Muscle of leg (tissue), 3 donors: ENCODE measurements at regions not wholly inside any gene's neighbourhood (a gene's known extent, or its start where the extent isn't known, plus 50 kb on each side); places are given as distances from the start of the nearest gene placed in this dataset.

ENCODE experiments used
- DNase-seq: peaks from one replicate; pipeline ENCODE4 v3.0.0; 2013
- H3K27ac ChIP-seq: one replicate; pipeline ENCODE4 v1.5.1; 2013; ENCODE audit warnings: mild to moderate bottlenecking, low read length, control low read depth
- H3K27me3 ChIP-seq: one replicate; pipeline ENCODE4 v1.6.1; 2013; ENCODE audit warnings: low read length; ENCODE audit not compliant: control insufficient read depth, insufficient read depth
- H3K36me3 ChIP-seq: one replicate; pipeline ENCODE4 v1.6.1; 2013; ENCODE audit warnings: low read length; ENCODE audit not compliant: control insufficient read depth, insufficient read depth
- H3K4me1 ChIP-seq: one replicate; pipeline ENCODE4 v1.6.1; 2013; ENCODE audit warnings: low read length; ENCODE audit not compliant: control insufficient read depth, insufficient read depth
- H3K4me3 ChIP-seq: one replicate; pipeline ENCODE4 v1.5.1; 2013; ENCODE audit warnings: low read length, control low read depth
- H3K9me3 ChIP-seq: replicated peaks from 2 replicates; pipeline ENCODE4 v1.6.1; 2013; ENCODE audit warnings: low read depth, low read length; ENCODE audit not compliant: control insufficient read depth
- WGBS: methylation state at CpG from one replicate; pipeline ENCODE4 v1.1.5; 2013; ENCODE audit warnings: missing lambda C conversion rate; ENCODE audit not compliant: insufficient coverage; 5-methylcytosine and 5-hydroxymethylcytosine counted together

DNA sequence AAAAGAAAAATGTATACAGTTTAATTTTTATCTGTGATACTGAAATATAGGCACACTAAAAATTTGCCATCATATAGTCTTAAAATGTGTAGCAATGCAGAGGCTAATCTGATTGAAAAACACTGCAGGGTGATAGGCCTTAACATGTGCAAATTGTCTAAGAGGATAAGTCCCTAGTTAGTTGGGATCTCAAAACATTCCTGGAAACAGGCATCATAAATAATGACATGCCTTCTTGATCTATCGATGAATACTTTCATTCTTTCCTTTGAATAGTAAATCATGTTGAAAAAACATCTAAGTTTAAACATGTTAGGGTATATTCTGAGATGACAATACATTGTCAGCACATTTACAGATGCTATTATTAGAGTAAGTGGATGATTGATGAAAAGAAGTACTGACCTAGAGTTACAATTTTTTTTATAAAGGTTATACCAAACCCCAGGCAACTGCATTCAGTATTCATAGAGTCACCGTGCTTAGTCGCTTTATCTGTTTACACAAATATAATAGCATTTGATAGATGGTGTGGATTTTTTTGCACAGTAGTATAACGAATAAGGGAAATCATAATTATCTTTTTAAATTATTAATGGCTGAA, 668.2 kb upstream of the ADGRL3 start:
- no peaks in the 10 kb centered on the region for H3K36me3 ChIP-seq
- no peak overlapping the region for H3K27ac ChIP-seq
- H3K27me3 ChIP-seq, result no peaks in the 10 kb centered on the region
- DNase-seq, result no peak
- no peak overlapping the region for H3K4me3 ChIP-seq
- no peaks in the 10 kb centered on the region for H3K9me3 ChIP-seq
- no CpG with 5 or more reads among the region's 4 CpGs for WGBS
- no peaks in the 10 kb centered on the region for H3K4me1 ChIP-seq

DNA sequence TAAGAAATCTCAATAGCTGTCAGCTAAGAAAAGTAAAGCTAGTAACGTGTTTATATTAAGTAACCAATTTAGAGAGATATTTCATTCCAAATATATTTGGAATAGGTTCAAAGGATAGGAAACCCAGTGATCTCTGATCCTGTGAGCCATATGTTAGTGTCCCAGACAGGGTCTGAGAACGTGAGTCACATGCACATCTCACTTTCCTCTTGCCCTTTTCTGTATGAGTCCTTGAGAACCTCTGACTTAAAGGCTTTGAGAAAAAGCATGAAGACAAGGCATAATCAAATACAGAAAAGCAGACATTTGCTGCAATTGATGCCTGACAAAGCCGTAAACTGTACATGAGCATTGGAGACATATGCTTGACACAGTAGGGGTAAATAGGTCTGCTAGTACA, 655.1 kb upstream of the ADGRL3 start:
- no peak for DNase-seq
- no peak overlapping the region for H3K4me3 ChIP-seq
- 39% methylated on average over 2 of the region's 3 CpGs for WGBS
- no peaks in the 10 kb centered on the region for H3K36me3 ChIP-seq
- no peaks in the 10 kb centered on the region for H3K9me3 ChIP-seq
- H3K4me1 ChIP-seq, result no peaks in the 10 kb centered on the region
- H3K27ac ChIP-seq, result no peak overlapping the region
- H3K27me3 ChIP-seq, result no peaks in the 10 kb centered on the region

DNA sequence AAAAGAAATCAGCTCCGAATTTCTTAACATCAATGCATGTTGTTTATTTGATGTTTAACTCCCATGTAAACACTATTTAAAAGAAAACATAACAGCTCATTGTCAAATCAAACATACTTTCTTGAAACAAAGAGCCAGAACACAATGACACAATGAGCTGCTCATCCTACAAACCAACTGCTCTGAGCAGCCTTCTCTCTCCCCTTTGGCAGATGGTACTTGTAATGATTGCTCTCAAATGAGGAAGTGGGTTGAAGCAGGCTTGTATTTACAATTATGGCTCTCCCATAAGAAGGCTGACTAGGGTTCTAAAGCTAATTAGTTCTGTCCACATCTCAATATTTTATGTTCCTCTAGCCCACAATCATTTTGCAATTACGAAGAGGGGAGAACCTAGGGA, 637.8 kb upstream of the ADGRL3 start:
- Histone ChIP-seq H3K9me3 (no peaks in the 10 kb centered on the region), H3K36me3 (no peaks in the 10 kb centered on the region), H3K27ac (no peak overlapping the region), H3K4me1 (no peaks in the 10 kb centered on the region), H3K27me3 (no peaks in the 10 kb centered on the region), H3K4me3 (no peak overlapping the region)
- no CpG with 5 or more reads among the region's 2 CpGs for WGBS
- DNase-seq, result no peak

DNA sequence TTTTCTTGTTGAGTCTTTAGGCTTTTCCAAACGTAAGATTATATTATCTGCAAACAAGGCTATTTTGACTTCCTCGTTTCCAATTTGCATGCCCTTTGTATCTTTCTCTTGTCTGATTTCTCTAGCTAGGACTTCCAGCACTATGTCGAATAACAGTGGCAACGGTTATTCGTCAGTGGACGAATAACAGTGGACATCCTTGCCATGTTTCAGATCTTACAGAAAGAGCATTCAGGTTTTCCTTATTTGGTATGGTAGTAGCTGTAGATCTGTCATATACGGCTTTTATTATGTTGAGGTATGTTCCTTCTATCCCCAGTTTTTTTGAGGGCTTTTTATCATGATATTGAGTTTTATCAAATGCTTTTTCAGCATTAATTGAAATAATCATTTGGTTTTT, 634.6 kb upstream of the ADGRL3 start:
- H3K36me3 ChIP-seq, result no peaks in the 10 kb centered on the region
- no peaks in the 10 kb centered on the region for H3K27me3 ChIP-seq
- no peak overlapping the region for H3K27ac ChIP-seq
- no peak overlapping the region for H3K4me3 ChIP-seq
- no peak for DNase-seq
- 93% methylated on average over 3 of the region's 7 CpGs for WGBS
- no peaks in the 10 kb centered on the region for H3K4me1 ChIP-seq
- H3K9me3 ChIP-seq, result no peaks in the 10 kb centered on the region

GRCh38 chr4:60575336-60575735, 624.8 kb upstream of the ADGRL3 start:
- Histone ChIP-seq H3K4me1 (no peaks in the 10 kb centered on the region), H3K4me3 (no peak overlapping the region), H3K27ac (no peak overlapping the region), H3K27me3 (no peaks in the 10 kb centered on the region), H3K36me3 (no peaks in the 10 kb centered on the region), H3K9me3 (no peaks in the 10 kb centered on the region)
- DNase-seq, result no peak

DNA sequence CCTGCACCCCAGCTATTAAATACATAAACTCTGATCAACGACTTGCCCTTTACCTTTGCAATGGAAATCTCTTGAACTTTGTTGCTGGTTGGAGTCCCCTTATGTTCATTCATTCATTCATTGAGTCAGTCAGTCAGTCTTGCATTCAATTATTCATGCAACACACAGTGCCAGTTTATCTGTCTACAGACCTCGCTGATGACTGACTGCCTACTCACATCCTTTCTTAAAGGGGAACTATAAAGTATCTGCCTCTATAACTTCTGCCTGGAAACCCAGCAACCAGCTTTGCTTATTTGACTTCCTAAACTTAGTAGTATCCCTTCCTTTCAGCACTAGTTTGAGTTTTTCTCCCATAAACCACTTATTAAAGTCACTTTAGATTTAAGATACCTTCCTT, 620.8 kb upstream of the ADGRL3 start:
- H3K4me1 ChIP-seq, result no peaks in the 10 kb centered on the region
- H3K36me3 ChIP-seq, result no peaks in the 10 kb centered on the region
- H3K4me3 ChIP-seq, result no peak overlapping the region
- 50% methylated on average over 1 of the region's 2 CpGs for WGBS
- DNase-seq, result no peak
- H3K27ac ChIP-seq, result no peak overlapping the region
- no peaks in the 10 kb centered on the region for H3K27me3 ChIP-seq
- H3K9me3 ChIP-seq, result no peaks in the 10 kb centered on the region

GRCh38 chr4:60581919-60582536, 618.1 kb upstream of the ADGRL3 start:
- Histone ChIP-seq H3K4me1 (no peaks in the 10 kb centered on the region), H3K36me3 (no peaks in the 10 kb centered on the region), H3K9me3 (no peaks in the 10 kb centered on the region), H3K27me3 (no peaks in the 10 kb centered on the region), H3K27ac (no peak overlapping the region), H3K4me3 (no peak overlapping the region)
- DNase-seq, result no peak
- no CpG with 5 or more reads among the region's 1 CpG for WGBS

DNA sequence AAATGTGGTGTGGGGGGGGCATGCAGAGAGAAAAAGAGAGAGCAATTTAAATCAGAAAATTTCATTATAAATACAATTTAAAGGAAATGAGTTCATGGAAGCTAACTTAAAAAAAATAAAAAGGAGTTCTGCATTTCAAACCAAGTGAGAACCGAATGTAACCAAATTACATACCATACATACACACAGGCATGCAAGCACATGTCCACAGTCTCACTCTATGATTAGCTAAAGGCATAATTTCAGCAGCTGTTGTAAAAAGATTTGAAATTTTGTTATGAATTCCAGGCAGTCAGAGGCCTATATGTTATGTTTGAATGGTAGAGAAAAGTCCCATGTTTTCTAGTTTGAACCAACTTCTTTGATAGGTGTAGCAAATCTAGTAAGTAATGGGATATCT, 611.6 kb upstream of the ADGRL3 start:
- H3K4me3 ChIP-seq, result no peak overlapping the region
- no peak for DNase-seq
- no peaks in the 10 kb centered on the region for H3K4me1 ChIP-seq
- H3K36me3 ChIP-seq, result no peaks in the 10 kb centered on the region
- no peaks in the 10 kb centered on the region for H3K9me3 ChIP-seq
- H3K27me3 ChIP-seq, result no peaks in the 10 kb centered on the region
- no CpG with 5 or more reads among the region's 1 CpG for WGBS
- H3K27ac ChIP-seq, result no peak overlapping the region

- no peaks in the 10 kb centered on the region for H3K4me1 ChIP-seq
- H3K27ac ChIP-seq, result no peak overlapping the region
- DNase-seq, result no peak
- 100% methylated on average over 1 of the region's 5 CpGs for WGBS
- no peaks in the 10 kb centered on the region for H3K36me3 ChIP-seq
- no peak overlapping the region for H3K4me3 ChIP-seq
- H3K27me3 ChIP-seq, result no peaks in the 10 kb centered on the region
- no peaks in the 10 kb centered on the region for H3K9me3 ChIP-seq
Observed at GRCh38 chr4:60589425-60589824, 610.7 kb upstream of the ADGRL3 start.

DNA sequence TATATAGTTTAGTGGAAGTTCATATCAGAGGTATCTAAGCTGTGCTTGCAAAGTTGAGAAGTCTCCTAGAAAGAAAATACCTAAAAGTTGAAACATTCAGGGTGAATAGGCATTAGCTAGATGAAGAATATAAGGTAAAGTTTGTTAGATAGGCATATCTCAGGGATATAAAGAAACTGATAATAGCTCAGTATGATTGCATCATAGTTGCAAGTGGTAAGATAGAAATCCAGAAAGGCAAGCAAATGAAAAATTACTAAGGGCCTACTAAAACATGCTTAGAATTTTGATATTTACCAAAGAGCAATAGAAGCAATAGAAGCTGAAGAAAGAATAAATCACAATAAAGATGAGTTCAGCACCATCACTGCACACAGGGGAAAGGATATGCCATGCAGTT, 610.0 kb upstream of the ADGRL3 start:
- no peaks in the 10 kb centered on the region for H3K4me1 ChIP-seq
- no peaks in the 10 kb centered on the region for H3K27me3 ChIP-seq
- no peak overlapping the region for H3K27ac ChIP-seq
- H3K4me3 ChIP-seq, result no peak overlapping the region
- no peaks in the 10 kb centered on the region for H3K36me3 ChIP-seq
- DNase-seq, result no peak
- no peaks in the 10 kb centered on the region for H3K9me3 ChIP-seq
